Stomach (tissue), 8 donors: ENCODE measurements at regions not wholly inside any gene's neighbourhood (a gene's known extent, or its start where the extent isn't known, plus 50 kb on each side); places are given as distances from the start of the nearest gene placed in this dataset.

Experiments
- DNase-seq, 2 donors: peaks; one replicate each; pipeline versions ENCODE4 v3.0.0 to v3.0.0-alpha.2; 2013 to 2019
- H3K27ac ChIP-seq, 5 donors: fragments of 200-600 bp in 4 of 5; sonication (generic) in 4 of 5; one replicate each; pipeline ENCODE4 v1.5.1; 2013 to 2019; ENCODE audit warnings: mild to moderate bottlenecking in 1 of 5, moderate library complexity in 1 of 5
- H3K27me3 ChIP-seq, 3 donors: fragments of 200-600 bp; sonication (generic); one replicate each; pipeline ENCODE4 v1.5.1; 2017 to 2019; ENCODE audit warnings: mixed run types in 1 of 3
- H3K36me3 ChIP-seq, 4 donors: fragments of 200-600 bp; sonication (generic); 1 replicate in 3 of 4; 2 replicates in 1 of 4; pipeline ENCODE4 v1.5.1; 2016 to 2019
- H3K4me1 ChIP-seq, 4 donors: fragments of 200-600 bp; sonication (generic); one replicate each; pipeline ENCODE4 v1.5.1; 2016 to 2019
- H3K4me3 ChIP-seq, 4 donors: fragments of 200-600 bp; sonication (generic) in 3 of 4; one replicate each; pipeline ENCODE4 v1.5.1; 2016 to 2019; ENCODE audit warnings: mild to moderate bottlenecking in 1 of 4
- H3K9me3 ChIP-seq, 4 donors: fragments of 200-600 bp; sonication (generic); one replicate each; pipeline ENCODE4 v1.5.1; 2016 to 2019
- CTCF ChIP-seq, 7 experiments: fragments of 450-650 bp in 4 of 7; fragments of 200-600 bp in 3 of 7; sonication (generic) in 3 of 7; IDR thresholded peaks; one replicate each; pipeline ENCODE4 v1.5.1; 2016 to 2019; ENCODE audit warnings: antibody characterized with exemption in 7 of 7, control low read depth in 2 of 7, mild to moderate bottlenecking in 1 of 7
- EP300 ChIP-seq: sonication (generic); formaldehyde crosslinking; IDR thresholded peaks from one replicate; pipeline ENCODE4 v1.6.1; 2017; ENCODE audit warnings: antibody characterized with exemption
- POLR2A ChIP-seq, 4 donors: fragments of 450-650 bp; IDR thresholded peaks; one replicate each; pipeline ENCODE4 v1.6.1; 2016; ENCODE audit warnings: antibody characterized with exemption in 4 of 4, control low read depth in 2 of 4, mild to moderate bottlenecking in 1 of 4, moderate library complexity in 1 of 4
- POLR2AphosphoS5 ChIP-seq, 3 donors: sonication (generic); formaldehyde crosslinking; IDR thresholded peaks; one replicate each; pipeline ENCODE4 v1.6.1; 2016; ENCODE audit warnings: antibody characterized with exemption in 3 of 3
- WGBS, 5 donors: extraction: QIAGEN DNeasy Blood & Tissue Kit in 3 of 5; methylation state at CpG; one replicate each; pipeline versions ENCODE4 v1.1.5 to v1.1.7; 2013 to 2018; 5-methylcytosine and 5-hydroxymethylcytosine counted together
- intact Hi-C: fragments of 100-400 bp; cut with DNase I; formaldehyde crosslinking; loops from one replicate; pipeline ENCODE4 v1.15.1; 2023; ENCODE audit warnings: low total_unique reads
- donor health status: healthy with polysubstance abuse.
- donor health status: Bipolar disorder and iron deficiency.
- donor health status: healthy.

GRCh38 chr5:92401492-92401891, 1018.4 kb upstream of the ARRDC3 start:
- peak in 1 of 2 donors; percentile 8 for DNase-seq
- H3K4me3 ChIP-seq, result no peak overlapping the region
- no peaks in the 10 kb centered on the region for H3K27me3 ChIP-seq
- no peak overlapping the region for H3K27ac ChIP-seq
- 42 to 51% (median 48%) methylated on average over 5 of the region's 5 CpGs for WGBS, 5 donors
- H3K36me3 ChIP-seq, result no peaks in the 10 kb centered on the region
- TF ChIP-seq POLR2A (IDR thresholded peaks at IDR 0.05) (no peak), EP300 (no peak), CTCF (IDR thresholded peaks at IDR 0.05) (no peak), POLR2AphosphoS5 (IDR thresholded peaks at IDR 0.05) (no peak)
- H3K4me1 ChIP-seq, result no peaks in the 10 kb centered on the region
- intact Hi-C loops, result no loop called here
- no peaks in the 10 kb centered on the region for H3K9me3 ChIP-seq

GRCh38 chr5:92394936-92395335, 1011.8 kb upstream of the ARRDC3 start:
- intact Hi-C loops, result no loop called here
- H3K4me3 ChIP-seq, result no peak overlapping the region
- 79 to 89% (median 86%) methylated on average over 1 of the region's 1 CpG for WGBS, 5 donors

GRCh38 chr5:92390657-92391056, 1007.5 kb upstream of the ARRDC3 start:
- no peak overlapping the region for H3K27ac ChIP-seq
- 15 to 39% (median 22%) methylated on average over 1 of the region's 1 CpG for WGBS, 5 donors
- TF ChIP-seq EP300, result no peak
- no peak for TF ChIP-seq POLR2A (IDR thresholded peaks at IDR 0.05)
- no peak for TF ChIP-seq CTCF (IDR thresholded peaks at IDR 0.05)
- no peak for TF ChIP-seq POLR2AphosphoS5 (IDR thresholded peaks at IDR 0.05)

More at GRCh38 chr5:92394936-92395335, 1011.8 kb upstream of the ARRDC3 start:
- TF ChIP-seq EP300 (no peak), POLR2A (IDR thresholded peaks at IDR 0.05) (no peak)
- H3K27me3 ChIP-seq, result no peaks in the 10 kb centered on the region
- no peak overlapping the region for H3K27ac ChIP-seq
- H3K9me3 ChIP-seq, result no peaks in the 10 kb centered on the region
- H3K4me1 ChIP-seq, result no peaks in the 10 kb centered on the region
- H3K36me3 ChIP-seq, result no peaks in the 10 kb centered on the region
- no peak for DNase-seq

GRCh38 chr5:92380069-92380770, 997.1 kb upstream of the ARRDC3 start:
- 21 to 68% (median 53%) methylated on average over 1 of the region's 1 CpG for WGBS, 5 donors
- Histone ChIP-seq H3K27ac (no peak overlapping the region), H3K9me3 (no peaks in the 10 kb centered on the region), H3K4me3 (no peak overlapping the region), H3K4me1 (no peaks in the 10 kb centered on the region), H3K36me3 (no peaks in the 10 kb centered on the region), H3K27me3 (no peaks in the 10 kb centered on the region)
- TF ChIP-seq POLR2AphosphoS5 (IDR thresholded peaks at IDR 0.05) (no peak), EP300 (no peak), POLR2A (IDR thresholded peaks at IDR 0.05) (no peak)
- no peak for DNase-seq
- intact Hi-C loops, result no loop called here

More at GRCh38 chr5:92390657-92391056, 1007.5 kb upstream of the ARRDC3 start:
- no peaks in the 10 kb centered on the region for H3K27me3 ChIP-seq
- H3K4me1 ChIP-seq, result no peaks in the 10 kb centered on the region
- H3K4me3 ChIP-seq, result no peak overlapping the region
- DNase-seq, result no peak
- intact Hi-C loops, result no loop called here
- H3K36me3 ChIP-seq, result no peaks in the 10 kb centered on the region
- no peaks in the 10 kb centered on the region for H3K9me3 ChIP-seq

- 51 to 67% (median 60%) methylated on average over 9 of the region's 9 CpGs for WGBS, 5 donors
- H3K27ac ChIP-seq, result no peak overlapping the region
- intact Hi-C loops, result no loop called here
Measured at GRCh38 chr5:92378966-92379611, 996.0 kb upstream of the ARRDC3 start.

More at GRCh38 chr5:92378966-92379611, 996.0 kb upstream of the ARRDC3 start:
- Histone ChIP-seq H3K9me3 (peaks cover 0 to 7% (median 3%) of the 10 kb centered on the region in 4 donors), H3K27me3 (no peaks in the 10 kb centered on the region), H3K36me3 (no peaks in the 10 kb centered on the region), H3K4me3 (no peak overlapping the region), H3K4me1 (no peaks in the 10 kb centered on the region)
- no peak for TF ChIP-seq CTCF (IDR thresholded peaks at IDR 0.05)
- no peak for TF ChIP-seq EP300
- TF ChIP-seq POLR2A (IDR thresholded peaks at IDR 0.05), result no peak
- no peak for TF ChIP-seq POLR2AphosphoS5 (IDR thresholded peaks at IDR 0.05)
- no peak for DNase-seq
